ENCODE measurements at regions not wholly inside any gene's neighbourhood (a gene's known extent, or its start where the extent isn't known, plus 50 kb on each side); places are given as distances from the start of the nearest gene placed in this dataset.

DNA sequence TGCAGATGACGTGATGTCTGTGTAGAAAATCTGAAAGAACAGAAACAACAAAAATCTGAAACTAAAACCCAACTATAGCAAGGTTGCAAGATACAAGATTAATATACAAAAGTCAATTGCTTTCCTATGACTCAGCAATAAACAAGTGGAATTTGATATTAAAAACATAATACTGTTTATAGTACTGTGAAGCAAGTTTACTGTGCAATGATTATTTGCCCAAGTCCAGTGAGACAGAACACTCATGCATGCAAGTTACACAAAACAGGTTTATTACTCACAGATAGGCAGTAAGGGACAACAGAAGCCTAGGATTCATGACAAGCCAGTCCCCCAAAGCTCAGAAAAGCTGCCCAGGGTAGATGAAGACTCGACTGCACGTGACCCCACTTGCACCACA, 62.4 kb upstream of the RAB4A start:
- no peak for TF ChIP-seq POLR2AphosphoS5 (IDR thresholded peaks at IDR 0.05)
- TF ChIP-seq EZH2 (IDR thresholded peaks at IDR 0.05; ENCODE audit: borderline replicate concordance, insufficient read depth, low read length, poor library complexity, severe bottlenecking) = no peak
- no peak for TF ChIP-seq SMC3 (conservative IDR thresholded peaks at IDR 0.05; ENCODE audit: poor library complexity)
- TF ChIP-seq MXI1 (conservative IDR thresholded peaks at IDR 0.05; ENCODE audit: poor library complexity, severe bottlenecking) = no peak
- TF ChIP-seq, protein P1, sequence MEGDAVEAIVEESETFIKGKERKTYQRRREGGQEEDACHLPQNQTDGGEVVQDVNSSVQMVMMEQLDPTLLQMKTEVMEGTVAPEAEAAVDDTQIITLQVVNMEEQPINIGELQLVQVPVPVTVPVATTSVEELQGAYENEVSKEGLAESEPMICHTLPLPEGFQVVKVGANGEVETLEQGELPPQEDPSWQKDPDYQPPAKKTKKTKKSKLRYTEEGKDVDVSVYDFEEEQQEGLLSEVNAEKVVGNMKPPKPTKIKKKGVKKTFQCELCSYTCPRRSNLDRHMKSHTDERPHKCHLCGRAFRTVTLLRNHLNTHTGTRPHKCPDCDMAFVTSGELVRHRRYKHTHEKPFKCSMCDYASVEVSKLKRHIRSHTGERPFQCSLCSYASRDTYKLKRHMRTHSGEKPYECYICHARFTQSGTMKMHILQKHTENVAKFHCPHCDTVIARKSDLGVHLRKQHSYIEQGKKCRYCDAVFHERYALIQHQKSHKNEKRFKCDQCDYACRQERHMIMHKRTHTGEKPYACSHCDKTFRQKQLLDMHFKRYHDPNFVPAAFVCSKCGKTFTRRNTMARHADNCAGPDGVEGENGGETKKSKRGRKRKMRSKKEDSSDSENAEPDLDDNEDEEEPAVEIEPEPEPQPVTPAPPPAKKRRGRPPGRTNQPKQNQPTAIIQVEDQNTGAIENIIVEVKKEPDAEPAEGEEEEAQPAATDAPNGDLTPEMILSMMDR (IDR thresholded peaks at IDR 0.05; ENCODE audit: poor library complexity, severe bottlenecking) = no peak
- TF ChIP-seq RAD21 (conservative IDR thresholded peaks at IDR 0.05) = no peak
- TF ChIP-seq, protein P2, sequence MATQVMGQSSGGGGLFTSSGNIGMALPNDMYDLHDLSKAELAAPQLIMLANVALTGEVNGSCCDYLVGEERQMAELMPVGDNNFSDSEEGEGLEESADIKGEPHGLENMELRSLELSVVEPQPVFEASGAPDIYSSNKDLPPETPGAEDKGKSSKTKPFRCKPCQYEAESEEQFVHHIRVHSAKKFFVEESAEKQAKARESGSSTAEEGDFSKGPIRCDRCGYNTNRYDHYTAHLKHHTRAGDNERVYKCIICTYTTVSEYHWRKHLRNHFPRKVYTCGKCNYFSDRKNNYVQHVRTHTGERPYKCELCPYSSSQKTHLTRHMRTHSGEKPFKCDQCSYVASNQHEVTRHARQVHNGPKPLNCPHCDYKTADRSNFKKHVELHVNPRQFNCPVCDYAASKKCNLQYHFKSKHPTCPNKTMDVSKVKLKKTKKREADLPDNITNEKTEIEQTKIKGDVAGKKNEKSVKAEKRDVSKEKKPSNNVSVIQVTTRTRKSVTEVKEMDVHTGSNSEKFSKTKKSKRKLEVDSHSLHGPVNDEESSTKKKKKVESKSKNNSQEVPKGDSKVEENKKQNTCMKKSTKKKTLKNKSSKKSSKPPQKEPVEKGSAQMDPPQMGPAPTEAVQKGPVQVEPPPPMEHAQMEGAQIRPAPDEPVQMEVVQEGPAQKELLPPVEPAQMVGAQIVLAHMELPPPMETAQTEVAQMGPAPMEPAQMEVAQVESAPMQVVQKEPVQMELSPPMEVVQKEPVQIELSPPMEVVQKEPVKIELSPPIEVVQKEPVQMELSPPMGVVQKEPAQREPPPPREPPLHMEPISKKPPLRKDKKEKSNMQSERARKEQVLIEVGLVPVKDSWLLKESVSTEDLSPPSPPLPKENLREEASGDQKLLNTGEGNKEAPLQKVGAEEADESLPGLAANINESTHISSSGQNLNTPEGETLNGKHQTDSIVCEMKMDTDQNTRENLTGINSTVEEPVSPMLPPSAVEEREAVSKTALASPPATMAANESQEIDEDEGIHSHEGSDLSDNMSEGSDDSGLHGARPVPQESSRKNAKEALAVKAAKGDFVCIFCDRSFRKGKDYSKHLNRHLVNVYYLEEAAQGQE (IDR thresholded peaks at IDR 0.05; ENCODE audit: borderline replicate concordance) = no peak
- TF ChIP-seq EP300 (conservative IDR thresholded peaks at IDR 0.05; ENCODE audit: poor library complexity, severe bottlenecking) = no peak
- no peak for TF ChIP-seq TAF1 (IDR thresholded peaks at IDR 0.05; ENCODE audit: low read depth)
